Prostate gland (tissue), 2 donors: ENCODE measurements at regions not wholly inside any gene's neighbourhood (a gene's known extent, or its start where the extent isn't known, plus 50 kb on each side); places are given as distances from the start of the nearest gene placed in this dataset.
"Not testable (repeated sequence)": the region's sequence is repeated elsewhere in the genome, so short reads cannot be mapped to it uniquely, and the experiment has no call there.

Experiments used
- DNase-seq: peaks from one replicate; pipeline ENCODE4 v3.0.0-alpha.2; 2019; ENCODE audit warnings: low spot score
- H3K27ac ChIP-seq, 2 donors: fragments of 200-600 bp; sonication (generic); 2 replicates each; pipeline ENCODE4 v1.5.1; 2017 to 2019
- H3K27me3 ChIP-seq: fragments of 200-600 bp; sonication (generic); replicated peaks from 2 replicates; pipeline ENCODE4 v1.5.1; 2019; ENCODE audit not compliant: insufficient read depth
- H3K36me3 ChIP-seq, 2 donors: fragments of 200-600 bp; sonication (generic); 1 replicate in 1 of 2; 2 replicates in 1 of 2; pipeline versions ENCODE4 v1.5.1 to v1.8.1; 2017 to 2019
- H3K4me1 ChIP-seq: fragments of 200-600 bp; sonication (generic); replicated peaks from 2 replicates; pipeline ENCODE4 v1.5.1; 2019
- H3K4me3 ChIP-seq, 2 donors: fragments of 200-600 bp; sonication (generic); 2 replicates each; pipeline ENCODE4 v1.5.1; 2017 to 2019
- H3K9me3 ChIP-seq: fragments of 200-600 bp; sonication (generic); 2 replicates; pipeline ENCODE4 v1.5.1; 2017
- CTCF ChIP-seq, 4 experiments: fragments of 200-600 bp in 2 of 4; fragments of 450-650 bp in 2 of 4; sonication (generic) in 2 of 4; IDR thresholded peaks; 1 replicate in 3 of 4; 2 replicates in 1 of 4; pipeline ENCODE4 v1.5.1; 2016 to 2019; ENCODE audit warnings: antibody characterized with exemption in 4 of 4, mild to moderate bottlenecking in 2 of 4, moderate library complexity in 2 of 4
- POLR2A ChIP-seq: fragments of 450-650 bp; IDR thresholded peaks from one replicate; pipeline ENCODE4 v1.6.1; 2016; ENCODE audit warnings: antibody characterized with exemption, mild to moderate bottlenecking
- POLR2AphosphoS5 ChIP-seq: sonication (generic); formaldehyde crosslinking; IDR thresholded peaks from one replicate; pipeline ENCODE4 v1.6.1; 2017; ENCODE audit warnings: antibody characterized with exemption
- WGBS: methylation state at CpG from one replicate; pipeline ENCODE4 v1.1.5; 2018; 5-methylcytosine and 5-hydroxymethylcytosine counted together
- intact Hi-C: fragments of 100-400 bp; cut with DNase I; formaldehyde crosslinking; loops from one replicate; pipeline ENCODE4 v1.14.2; 2022

- Histone ChIP-seq H3K4me1 (no peaks in the 10 kb centered on the region), H3K27ac (no peak overlapping the region), H3K9me3 (no peaks in the 10 kb centered on the region), H3K36me3 (no peaks in the 10 kb centered on the region), H3K27me3 (no peaks in the 10 kb centered on the region), H3K4me3 (no peak overlapping the region)
- intact Hi-C loops, result no loop called here
- TF ChIP-seq POLR2AphosphoS5 (no peak), CTCF (IDR thresholded peaks at IDR 0.05) (no peak)
- DNase-seq, result no peak
These were observed 322.6 kb upstream of the POU5F2 start for GRCh38 chr5:94064025-94064424.

GRCh38 chr5:94057655-94058054, 316.3 kb upstream of the POU5F2 start:
- H3K4me1 ChIP-seq, result no peaks in the 10 kb centered on the region
- TF ChIP-seq POLR2A, result no peak
- no peak for TF ChIP-seq POLR2AphosphoS5
- no peak for TF ChIP-seq CTCF (IDR thresholded peaks at IDR 0.05)

GRCh38 chr5:94057217-94057616, 315.8 kb upstream of the POU5F2 start:
- Histone ChIP-seq H3K9me3 (no peaks in the 10 kb centered on the region), H3K36me3 (no peaks in the 10 kb centered on the region), H3K27me3 (no peaks in the 10 kb centered on the region), H3K4me1 (no peaks in the 10 kb centered on the region), H3K27ac (no peak overlapping the region), H3K4me3 (no peak overlapping the region)
- intact Hi-C loops, result no loop called here
- WGBS, result 56% methylated on average over 1 of the region's 1 CpG
- no peak for DNase-seq
- TF ChIP-seq POLR2A, result no peak
- no peak for TF ChIP-seq POLR2AphosphoS5
- no peak for TF ChIP-seq CTCF (IDR thresholded peaks at IDR 0.05)

More at GRCh38 chr5:94057655-94058054, 316.3 kb upstream of the POU5F2 start:
- no peaks in the 10 kb centered on the region for H3K27me3 ChIP-seq
- H3K36me3 ChIP-seq, result no peaks in the 10 kb centered on the region
- H3K9me3 ChIP-seq, result no peaks in the 10 kb centered on the region
- WGBS, result 87% methylated on average over 2 of the region's 2 CpGs
- H3K4me3 ChIP-seq, result no peak overlapping the region
- DNase-seq, result no peak
- intact Hi-C loops, result no loop called here
- no peak overlapping the region for H3K27ac ChIP-seq

GRCh38 chr5:94049307-94049922, 308.0 kb upstream of the POU5F2 start:
- H3K27ac ChIP-seq, H3K4me1 ChIP-seq, DNase-seq, H3K9me3 ChIP-seq, H3K4me3 ChIP-seq, intact Hi-C loops, H3K27me3 ChIP-seq, H3K36me3 ChIP-seq: not testable (repeated sequence)
- 97% methylated on average over 10 of the region's 10 CpGs for WGBS

GRCh38 chr5:94045839-94046782, 304.7 kb upstream of the POU5F2 start:
- DNase-seq, result no peak
- intact Hi-C loops, result no loop called here
- WGBS, result 91% methylated on average over 6 of the region's 6 CpGs

More at GRCh38 chr5:94045839-94046782, 304.7 kb upstream of the POU5F2 start:
- H3K27me3 ChIP-seq, result no peaks in the 10 kb centered on the region
- H3K4me3 ChIP-seq, result no peak overlapping the region
- H3K4me1 ChIP-seq, result no peaks in the 10 kb centered on the region
- H3K36me3 ChIP-seq, result no peaks in the 10 kb centered on the region
- TF ChIP-seq CTCF (IDR thresholded peaks at IDR 0.05), result no peak
- no peaks in the 10 kb centered on the region for H3K9me3 ChIP-seq
- H3K27ac ChIP-seq, result no peak overlapping the region
